ENCODE measurements at regions not wholly inside any gene's neighbourhood (a gene's known extent, or its start where the extent isn't known, plus 50 kb on each side); places are given as distances from the start of the nearest gene placed in this dataset.

DNA sequence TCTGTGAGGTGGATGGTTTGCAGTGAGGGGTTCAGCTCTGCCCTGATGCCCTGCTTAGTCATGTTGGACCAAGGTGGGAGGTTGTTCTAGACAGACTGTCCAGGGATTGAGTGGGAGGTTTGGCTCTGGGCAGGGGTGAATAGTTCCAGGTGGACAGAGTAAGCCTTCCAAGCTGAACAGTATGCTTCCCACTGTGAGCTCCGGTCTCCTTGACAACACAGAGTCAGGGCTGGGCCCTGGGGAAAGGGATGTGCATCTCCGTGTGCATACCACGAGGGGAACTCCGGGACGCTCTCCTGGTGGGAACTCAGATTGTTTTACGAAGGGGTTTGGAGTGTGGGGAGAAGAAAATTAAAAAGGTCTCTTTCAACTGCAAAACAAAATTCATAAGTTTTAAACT is 174.7 kb downstream of the DHX35 start:
- TF ChIP-seq, protein P1, sequence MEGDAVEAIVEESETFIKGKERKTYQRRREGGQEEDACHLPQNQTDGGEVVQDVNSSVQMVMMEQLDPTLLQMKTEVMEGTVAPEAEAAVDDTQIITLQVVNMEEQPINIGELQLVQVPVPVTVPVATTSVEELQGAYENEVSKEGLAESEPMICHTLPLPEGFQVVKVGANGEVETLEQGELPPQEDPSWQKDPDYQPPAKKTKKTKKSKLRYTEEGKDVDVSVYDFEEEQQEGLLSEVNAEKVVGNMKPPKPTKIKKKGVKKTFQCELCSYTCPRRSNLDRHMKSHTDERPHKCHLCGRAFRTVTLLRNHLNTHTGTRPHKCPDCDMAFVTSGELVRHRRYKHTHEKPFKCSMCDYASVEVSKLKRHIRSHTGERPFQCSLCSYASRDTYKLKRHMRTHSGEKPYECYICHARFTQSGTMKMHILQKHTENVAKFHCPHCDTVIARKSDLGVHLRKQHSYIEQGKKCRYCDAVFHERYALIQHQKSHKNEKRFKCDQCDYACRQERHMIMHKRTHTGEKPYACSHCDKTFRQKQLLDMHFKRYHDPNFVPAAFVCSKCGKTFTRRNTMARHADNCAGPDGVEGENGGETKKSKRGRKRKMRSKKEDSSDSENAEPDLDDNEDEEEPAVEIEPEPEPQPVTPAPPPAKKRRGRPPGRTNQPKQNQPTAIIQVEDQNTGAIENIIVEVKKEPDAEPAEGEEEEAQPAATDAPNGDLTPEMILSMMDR (IDR thresholded peaks at IDR 0.05): no peak
- TF ChIP-seq SP1 (CRISPR knock-in tag; conservative IDR thresholded peaks at IDR 0.05): no peak
- no peak for TF ChIP-seq SMAD3 (CRISPR knock-in tag; IDR thresholded peaks at IDR 0.05; ENCODE audit: borderline replicate concordance)
- no peak for TF ChIP-seq ZNF232 (CRISPR knock-in tag; IDR thresholded peaks at IDR 0.05)
- no peak for TF ChIP-seq ZBTB21 (CRISPR knock-in tag; IDR thresholded peaks at IDR 0.05; ENCODE audit: borderline replicate concordance)
- TF ChIP-seq SOX15 (CRISPR knock-in tag; IDR thresholded peaks at IDR 0.05): no peak
- TF ChIP-seq, protein P2, sequence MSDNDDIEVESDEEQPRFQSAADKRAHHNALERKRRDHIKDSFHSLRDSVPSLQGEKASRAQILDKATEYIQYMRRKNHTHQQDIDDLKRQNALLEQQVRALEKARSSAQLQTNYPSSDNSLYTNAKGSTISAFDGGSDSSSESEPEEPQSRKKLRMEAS (CRISPR knock-in tag; IDR thresholded peaks at IDR 0.05): no peak
- TF ChIP-seq EMX1 (CRISPR knock-in tag; IDR thresholded peaks at IDR 0.05): no peak
- TF ChIP-seq, protein P3, sequence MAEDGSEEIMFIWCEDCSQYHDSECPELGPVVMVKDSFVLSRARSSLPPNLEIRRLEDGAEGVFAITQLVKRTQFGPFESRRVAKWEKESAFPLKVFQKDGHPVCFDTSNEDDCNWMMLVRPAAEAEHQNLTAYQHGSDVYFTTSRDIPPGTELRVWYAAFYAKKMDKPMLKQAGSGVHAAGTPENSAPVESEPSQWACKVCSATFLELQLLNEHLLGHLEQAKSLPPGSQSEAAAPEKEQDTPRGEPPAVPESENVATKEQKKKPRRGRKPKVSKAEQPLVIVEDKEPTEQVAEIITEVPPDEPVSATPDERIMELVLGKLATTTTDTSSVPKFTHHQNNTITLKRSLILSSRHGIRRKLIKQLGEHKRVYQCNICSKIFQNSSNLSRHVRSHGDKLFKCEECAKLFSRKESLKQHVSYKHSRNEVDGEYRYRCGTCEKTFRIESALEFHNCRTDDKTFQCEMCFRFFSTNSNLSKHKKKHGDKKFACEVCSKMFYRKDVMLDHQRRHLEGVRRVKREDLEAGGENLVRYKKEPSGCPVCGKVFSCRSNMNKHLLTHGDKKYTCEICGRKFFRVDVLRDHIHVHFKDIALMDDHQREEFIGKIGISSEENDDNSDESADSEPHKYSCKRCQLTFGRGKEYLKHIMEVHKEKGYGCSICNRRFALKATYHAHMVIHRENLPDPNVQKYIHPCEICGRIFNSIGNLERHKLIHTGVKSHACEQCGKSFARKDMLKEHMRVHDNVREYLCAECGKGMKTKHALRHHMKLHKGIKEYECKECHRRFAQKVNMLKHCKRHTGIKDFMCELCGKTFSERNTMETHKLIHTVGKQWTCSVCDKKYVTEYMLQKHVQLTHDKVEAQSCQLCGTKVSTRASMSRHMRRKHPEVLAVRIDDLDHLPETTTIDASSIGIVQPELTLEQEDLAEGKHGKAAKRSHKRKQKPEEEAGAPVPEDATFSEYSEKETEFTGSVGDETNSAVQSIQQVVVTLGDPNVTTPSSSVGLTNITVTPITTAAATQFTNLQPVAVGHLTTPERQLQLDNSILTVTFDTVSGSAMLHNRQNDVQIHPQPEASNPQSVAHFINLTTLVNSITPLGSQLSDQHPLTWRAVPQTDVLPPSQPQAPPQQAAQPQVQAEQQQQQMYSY (CRISPR knock-in tag; IDR thresholded peaks at IDR 0.05): no peak

Data from WTC11 (cell line).